Endothelial cell of hepatic sinusoid (primary cell): ENCODE measurements at regions not wholly inside any gene's neighbourhood (a gene's known extent, or its start where the extent isn't known, plus 50 kb on each side); places are given as distances from the start of the nearest gene placed in this dataset.
"Not testable (repeated sequence)": the region's sequence is repeated elsewhere in the genome, so short reads cannot be mapped to it uniquely, and the experiment has no call there.

Experiments used
- in situ Hi-C: cut with HindIII; loops from 2 replicates; pipeline ENCODE4 v1.10.0; 2017; ENCODE audit warnings: low sequenced_read_pairs

GRCh38 chr3:164393171-164393570 lies 685.1 kb downstream of the SI start:
- in situ Hi-C loops = no loop called here

- in situ Hi-C loops = no loop called here
Observed at GRCh38 chr3:164390046-164390445, 688.2 kb downstream of the SI start.

GRCh38 chr3:164387236-164387635 lies 691.1 kb downstream of the SI start:
- in situ Hi-C loops = no loop called here

DNA sequence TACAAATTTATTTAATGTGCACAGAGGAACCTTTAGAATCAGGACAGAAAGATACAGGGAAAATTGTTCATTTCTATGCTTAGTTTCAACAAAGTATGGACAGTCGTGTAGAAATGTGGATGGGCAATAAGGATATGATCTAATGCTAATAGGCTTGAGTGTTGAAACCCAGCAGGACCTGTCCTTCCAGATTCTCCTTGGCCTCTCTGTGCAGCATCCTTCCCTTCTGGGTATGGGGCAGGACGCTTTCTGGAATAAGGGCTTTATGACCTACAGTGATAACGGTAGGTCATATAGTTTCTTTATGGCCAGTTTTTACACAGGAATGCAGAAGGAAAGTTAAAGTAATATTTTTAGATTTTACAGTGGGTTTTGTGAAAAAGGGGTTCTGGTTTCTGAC lies 698.1 kb downstream of the SI start:
- in situ Hi-C loops = no loop called here

DNA sequence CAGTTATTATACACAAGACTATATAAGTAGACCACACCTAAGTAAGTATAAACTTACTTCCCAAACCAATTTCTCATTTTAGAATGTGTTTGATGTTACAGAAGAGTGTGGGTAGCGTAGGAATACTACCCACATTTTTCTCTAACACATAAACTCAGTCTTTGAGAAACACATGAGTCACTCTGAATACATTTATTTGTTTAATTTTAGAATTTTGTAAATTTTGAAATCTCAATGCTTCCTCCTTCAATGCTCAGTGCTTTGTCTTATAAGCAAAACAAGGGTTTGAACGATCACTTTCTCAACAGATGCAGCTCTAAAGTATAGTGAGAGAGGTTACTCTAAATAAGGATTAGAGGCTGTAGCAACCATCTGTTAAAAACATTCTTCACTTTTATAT lies 700.8 kb downstream of the SI start:
- in situ Hi-C loops = no loop called here

DNA sequence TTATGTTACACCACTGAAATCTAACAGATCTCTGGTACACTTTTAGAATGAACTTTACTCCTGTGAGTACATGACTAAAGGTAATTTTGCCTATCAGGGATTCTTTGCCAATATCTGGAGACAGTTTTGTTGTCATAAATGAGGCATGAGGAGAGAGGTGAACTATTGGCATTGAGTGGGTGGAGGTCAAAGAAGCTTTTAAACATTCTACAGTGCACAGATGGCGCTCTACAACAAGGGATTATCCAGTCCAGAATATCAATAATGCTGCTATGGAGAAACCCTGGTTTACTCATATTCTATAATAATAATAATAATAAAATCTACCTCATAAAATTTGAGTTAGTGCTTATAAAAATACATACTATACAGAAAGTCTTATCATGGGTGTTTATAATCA lies 702.3 kb downstream of the SI start:
- in situ Hi-C loops = no loop called here

DNA sequence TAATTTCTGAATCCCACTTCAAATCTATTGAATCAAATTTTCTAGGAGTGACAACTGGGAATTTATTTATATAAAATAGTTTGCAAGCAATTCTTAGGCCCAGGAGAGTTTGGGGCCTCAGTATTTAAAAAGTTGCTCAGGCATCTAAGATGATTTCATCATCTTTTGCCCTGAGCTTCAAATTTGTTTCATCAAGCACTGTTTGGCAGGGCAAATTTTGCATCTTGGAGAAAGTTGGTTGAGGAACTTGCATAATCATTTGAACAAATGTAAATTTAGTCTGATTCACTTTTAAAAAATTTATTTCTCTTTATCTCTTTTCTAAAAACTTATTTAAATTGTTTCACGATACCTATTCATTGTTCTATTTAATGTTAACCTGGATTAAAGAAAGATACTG lies 702.8 kb downstream of the SI start:
- in situ Hi-C loops = no loop called here

DNA sequence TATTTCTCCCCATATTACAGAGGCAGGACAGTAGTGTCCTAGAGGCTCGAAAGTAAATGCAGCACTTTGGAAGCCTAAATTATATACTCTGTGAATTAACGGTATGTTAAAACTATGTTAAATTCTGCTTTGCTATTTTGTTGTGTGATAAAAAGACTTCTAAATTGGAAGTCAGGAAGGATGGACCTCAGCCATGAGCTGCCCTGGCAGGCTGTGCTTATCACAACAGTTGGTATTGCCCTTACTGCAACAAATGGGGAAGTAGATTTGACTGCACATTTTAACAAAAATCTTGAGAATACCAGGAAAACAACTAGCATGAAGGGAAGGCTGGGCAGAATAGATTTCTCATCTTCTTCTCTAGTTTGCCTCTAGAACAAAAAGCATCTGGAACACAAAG lies 706.6 kb downstream of the SI start:
- in situ Hi-C loops = no loop called here

DNA sequence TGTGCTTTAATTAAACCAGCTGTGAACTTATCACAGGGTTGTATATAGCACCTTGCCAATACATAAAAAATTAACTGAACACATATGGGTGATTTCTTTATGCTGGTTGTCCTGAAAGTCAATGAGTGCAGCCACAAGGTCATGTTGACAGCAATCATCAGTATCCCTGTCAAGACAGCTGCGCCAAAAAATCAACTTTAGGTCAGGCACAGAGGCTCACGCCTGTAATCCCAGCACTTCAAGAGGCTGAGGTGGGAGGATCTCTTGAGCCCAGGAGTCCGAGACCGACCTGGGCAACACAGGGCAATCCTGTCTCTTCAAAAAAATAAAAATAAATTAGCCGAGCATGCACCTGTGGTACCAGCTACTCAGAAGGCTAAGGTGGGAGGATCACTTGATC lies 707.3 kb downstream of the SI start:
- in situ Hi-C loops = no loop called here

- in situ Hi-C loops = no loop called here
Observed at GRCh38 chr3:164365242-164365641, 713.1 kb downstream of the SI start.

GRCh38 chr3:164364111-164364510 lies 714.2 kb downstream of the SI start:
- in situ Hi-C loops = no loop called here

DNA sequence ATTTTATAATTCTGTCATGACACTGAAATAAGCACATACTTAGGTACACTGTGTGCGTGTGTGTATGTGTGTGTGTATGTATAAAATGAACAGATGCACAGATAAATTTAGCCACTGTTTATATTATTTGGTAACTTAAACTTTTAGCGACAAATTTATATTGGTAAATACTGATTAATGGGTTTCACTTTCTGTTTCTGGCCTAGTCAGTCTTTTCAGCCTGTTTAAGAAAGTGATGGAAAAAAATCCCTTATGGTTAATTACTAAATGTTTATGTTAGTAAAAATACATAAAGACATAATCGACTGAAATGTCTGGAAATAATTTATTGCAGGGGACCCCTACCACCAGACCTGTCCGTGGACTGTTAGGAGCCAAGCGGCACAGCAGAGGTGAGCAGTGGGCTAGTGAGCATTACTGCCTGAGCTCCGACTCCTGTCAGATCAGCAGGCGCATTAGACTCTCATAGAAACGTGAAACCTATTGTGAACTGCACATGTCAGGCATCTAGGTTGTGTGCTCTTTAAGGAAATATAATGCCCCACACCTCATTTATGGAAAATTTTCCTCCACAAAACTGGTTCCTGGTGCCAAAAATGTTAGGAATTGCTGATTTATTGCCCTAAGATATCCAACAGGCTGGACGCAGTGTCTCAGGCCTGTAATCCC lies 717.4 kb downstream of the SI start:
- in situ Hi-C loops = no loop called here

GRCh38 chr3:164360078-164360578 lies 718.2 kb downstream of the SI start:
- in situ Hi-C loops = no loop called here

DNA sequence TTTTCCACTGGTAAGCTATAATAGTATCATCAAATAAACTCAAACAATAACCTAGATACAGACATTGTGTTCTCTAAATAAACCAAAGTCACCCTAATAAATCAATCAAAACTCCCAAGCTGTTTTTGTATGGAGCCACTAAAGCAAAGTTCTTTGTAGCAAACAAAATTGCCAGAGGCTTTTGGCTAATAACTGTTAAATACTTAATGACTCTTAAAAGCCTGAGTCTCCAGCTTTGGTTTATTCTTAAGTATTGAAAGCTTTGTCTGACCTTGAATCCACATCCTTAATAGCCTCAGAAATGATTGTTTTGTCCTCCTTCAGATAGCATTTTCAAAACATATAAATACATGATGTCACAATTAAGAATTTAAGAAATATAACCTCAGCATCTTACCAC lies 725.3 kb downstream of the SI start:
- in situ Hi-C loops = no loop called here

DNA sequence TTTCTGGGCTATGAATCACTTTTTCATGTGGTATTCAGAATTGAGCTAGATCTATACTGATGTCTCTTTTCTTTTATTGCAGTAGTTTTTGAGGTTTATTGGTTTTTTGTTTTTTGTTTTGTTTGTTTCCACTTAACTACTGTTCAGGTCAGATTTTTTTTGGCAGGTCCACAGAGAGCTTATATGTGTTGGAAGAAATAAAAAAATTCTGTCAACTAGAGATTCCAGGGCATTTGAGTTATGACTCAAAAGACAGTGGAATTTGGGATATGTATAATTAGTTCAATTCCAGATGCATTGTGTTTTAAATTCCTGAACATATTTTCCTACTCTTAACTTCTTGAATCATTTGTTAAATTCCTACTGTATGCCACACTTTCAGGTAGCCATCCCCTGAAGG lies 727.2 kb downstream of the SI start:
- in situ Hi-C loops = no loop called here

- in situ Hi-C loops = not testable (repeated sequence)
Observed at GRCh38 chr3:164342206-164342605, 736.1 kb downstream of the SI start.

GRCh38 chr3:164341086-164341485 lies 737.2 kb downstream of the SI start:
- in situ Hi-C loops = no loop called here

GRCh38 chr3:164340273-164340672 lies 738.0 kb downstream of the SI start:
- in situ Hi-C loops = no loop called here

GRCh38 chr3:164332831-164333802 lies 745.2 kb downstream of the SI start:
- in situ Hi-C loops = no loop called here

- in situ Hi-C loops = no loop called here
Observed at GRCh38 chr3:164326714-164327113, 751.6 kb downstream of the SI start.

DNA sequence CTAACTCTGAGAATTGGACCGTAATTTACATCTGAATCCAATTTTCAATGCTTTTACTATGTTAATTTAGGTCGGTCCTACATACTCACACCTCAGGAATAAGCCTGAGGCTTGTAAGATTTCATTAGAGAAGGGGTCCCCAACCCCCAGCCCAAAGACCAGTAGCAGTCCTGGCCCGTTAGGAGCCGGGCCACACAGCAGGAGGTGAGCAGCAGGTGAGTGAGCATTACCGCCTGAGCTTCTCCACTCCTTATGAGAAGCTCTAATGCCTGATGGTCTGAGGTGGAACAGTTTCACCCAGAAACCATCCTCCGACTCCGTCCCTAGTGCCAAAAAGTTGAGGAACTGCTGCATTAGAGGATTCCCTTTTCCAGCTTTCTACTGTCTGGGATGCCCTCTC lies 757.3 kb downstream of the SI start:
- in situ Hi-C loops = no loop called here

DNA sequence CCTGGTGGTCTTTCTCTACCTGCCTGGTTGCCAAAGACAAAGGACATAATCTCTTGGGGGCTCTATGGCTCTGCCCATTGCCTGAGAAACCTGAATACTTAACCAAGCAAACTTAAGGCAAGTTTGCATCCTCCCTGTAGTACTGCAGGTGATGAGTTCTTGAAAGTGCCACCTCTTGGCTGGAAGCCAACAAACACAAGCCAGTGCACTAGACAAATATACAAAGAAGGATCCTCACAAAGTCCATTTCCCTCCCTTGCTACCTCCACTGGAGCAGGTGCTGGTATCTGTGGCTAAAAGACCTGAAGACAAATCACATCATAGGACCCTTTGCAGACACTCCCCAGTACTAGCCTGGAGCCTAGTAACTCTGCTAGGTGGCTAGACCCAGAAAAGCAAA lies 772.3 kb downstream of the SI start:
- in situ Hi-C loops = no loop called here
